H1 (cell line): ENCODE measurements at regions not wholly inside any gene's neighbourhood (a gene's known extent, or its start where the extent isn't known, plus 50 kb on each side); places are given as distances from the start of the nearest gene placed in this dataset.

ENCODE experiments used
- CBX5 ChIP-seq: fragments of 300-800, 300-1000 bp; sonication (generic); IDR thresholded peaks from 2 replicates; pipeline ENCODE4 v1.7.1; 2016; ENCODE audit warnings: antibody characterized with exemption, low read length, low read depth
- CEBPB ChIP-seq: IDR thresholded peaks from 2 replicates; pipeline ENCODE4 v1.6.1; 2012; ENCODE audit warnings: low read depth, low read length
- CTCF ChIP-seq, 3 experiments: IDR thresholded peaks; 1 replicate in 2 of 3; 2 replicates in 1 of 3; pipeline versions ENCODE4 v1.5.1 to v1.6.1; 2011; ENCODE audit warnings: low read length in 3 of 3, mild to moderate bottlenecking in 3 of 3, inconsistent platforms in 2 of 3, low read depth in 1 of 3, moderate library complexity in 1 of 3; ENCODE audit not compliant: insufficient read depth in 1 of 3; ENCODE audit errors: control extremely low read depth in 1 of 3
- EZH2 ChIP-seq: fragments of 200-600 bp; sonication (generic); IDR thresholded peaks from 2 replicates; pipeline ENCODE4 v1.7.1; 2012; ENCODE audit warnings: low read depth, mild to moderate bottlenecking, moderate library complexity, low read length, inconsistent platforms; ENCODE audit not compliant: severe bottlenecking
- GABPA ChIP-seq: IDR thresholded peaks from 2 replicates; pipeline ENCODE4 v1.6.1; 2011; ENCODE audit warnings: mild to moderate bottlenecking, low read length, moderate library complexity, borderline replicate concordance; ENCODE audit not compliant: insufficient read depth
- MAFK ChIP-seq: IDR thresholded peaks from 2 replicates; pipeline ENCODE4 v1.6.1; 2012; ENCODE audit warnings: low read depth, mild to moderate bottlenecking, improper control_type of control experiment, low read length
- POLR2A ChIP-seq, 2 experiments: IDR thresholded peaks; 1 replicate in 1 of 2; 2 replicates in 1 of 2; pipeline ENCODE4 v1.6.1; 2011; ENCODE audit warnings: low read depth in 2 of 2, low read length in 2 of 2, mild to moderate bottlenecking in 2 of 2; ENCODE audit errors: control extremely low read depth in 1 of 2
- RBBP5 ChIP-seq: IDR thresholded peaks from 2 replicates; pipeline ENCODE4 v1.7.1; 2012; ENCODE audit warnings: low read depth, mild to moderate bottlenecking, inconsistent platforms, low read length, moderate library complexity, borderline replicate concordance
- SIN3A ChIP-seq, 2 experiments: IDR thresholded peaks in 1 of 2; conservative IDR thresholded peaks in 1 of 2; 2 replicates each; pipeline ENCODE4 v1.6.1; 2011 to 2012; ENCODE audit warnings: low read length in 2 of 2, improper control_type of control experiment in 1 of 2, low read depth in 1 of 2, mild to moderate bottlenecking in 1 of 2

- TF ChIP-seq GABPA (no peak), SIN3A (conservative IDR thresholded peaks at IDR 0.05 in 1 of 2, IDR thresholded peaks at IDR 0.05 in 1 of 2; ENCODE audit: low read depth in 1 of 2, low read length in 2 of 2) (no peak), CTCF (IDR thresholded peaks at IDR 0.05; ENCODE audit: control extremely low read depth in 1 of 3, insufficient read depth in 1 of 3, low read depth in 1 of 3, low read length in 3 of 3) (no peak), CBX5 (no peak), EZH2 (no peak), RBBP5 (no peak), MAFK (no peak), CEBPB (no peak), POLR2A (IDR thresholded peaks at IDR 0.05; ENCODE audit: control extremely low read depth in 1 of 2, low read depth in 2 of 2, low read length in 2 of 2) (no peak)
These were observed 150.8 kb upstream of the C11orf58 start for GRCh38 chr11:16587670-16588069.
